Astrocyte of the cerebellum (primary cell): ENCODE measurements at regions not wholly inside any gene's neighbourhood (a gene's known extent, or its start where the extent isn't known, plus 50 kb on each side); places are given as distances from the start of the nearest gene placed in this dataset.

ENCODE experiments used
- DNase-seq: peaks from one replicate; pipeline ENCODE4 v3.0.0-alpha.2; 2011; ENCODE audit warnings: low read depth
- H3K4me3 ChIP-seq: 2 replicates; pipeline ENCODE4 v1.5.1; 2011; ENCODE audit warnings: mild to moderate bottlenecking, low read depth, low read length, moderate library complexity
- in situ Hi-C: cut with HindIII; loops from 2 replicates; pipeline ENCODE4 v1.10.0; 2017; ENCODE audit warnings: low sequenced_read_pairs
- TF ChIP-seq, protein P1 (sequence below): IDR thresholded peaks from 2 replicates; pipeline ENCODE4 v1.5.1; 2012; ENCODE audit warnings: low read length, low read depth, moderate library complexity, mild to moderate bottlenecking; ENCODE audit errors: missing control alignments

DNA sequence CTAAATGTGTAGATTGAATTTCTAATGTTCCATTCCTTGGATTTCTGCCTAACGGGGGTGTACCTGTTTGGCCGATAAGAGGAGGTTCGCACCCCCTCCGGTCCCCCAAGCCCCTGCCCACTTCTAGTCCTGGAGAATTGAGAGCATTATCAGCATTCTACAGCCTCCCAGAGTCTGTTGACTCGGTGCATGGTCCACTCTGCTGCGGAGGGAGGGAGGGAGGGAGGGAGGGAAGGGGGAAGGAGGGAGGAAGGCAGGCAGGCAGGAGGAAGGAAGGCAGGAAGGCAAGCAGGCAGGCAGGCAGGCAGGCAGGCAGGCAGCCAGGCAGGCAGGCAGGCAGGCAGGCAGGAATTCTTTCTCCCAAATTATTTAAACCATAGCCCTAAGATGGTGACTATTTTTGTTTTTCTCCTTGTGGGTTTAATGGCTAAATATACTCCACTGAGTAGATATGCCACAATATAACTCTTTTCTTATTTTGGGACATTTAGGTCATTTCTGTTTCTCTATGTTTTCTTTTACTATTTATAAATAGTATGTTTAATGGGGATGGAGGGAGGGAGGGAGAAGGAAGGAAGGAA, 69.5 kb upstream of the CHST15 start:
- in situ Hi-C loops = no loop called here
- H3K4me3 ChIP-seq = no peak overlapping the region
- no peak for DNase-seq
- TF ChIP-seq, protein P1, sequence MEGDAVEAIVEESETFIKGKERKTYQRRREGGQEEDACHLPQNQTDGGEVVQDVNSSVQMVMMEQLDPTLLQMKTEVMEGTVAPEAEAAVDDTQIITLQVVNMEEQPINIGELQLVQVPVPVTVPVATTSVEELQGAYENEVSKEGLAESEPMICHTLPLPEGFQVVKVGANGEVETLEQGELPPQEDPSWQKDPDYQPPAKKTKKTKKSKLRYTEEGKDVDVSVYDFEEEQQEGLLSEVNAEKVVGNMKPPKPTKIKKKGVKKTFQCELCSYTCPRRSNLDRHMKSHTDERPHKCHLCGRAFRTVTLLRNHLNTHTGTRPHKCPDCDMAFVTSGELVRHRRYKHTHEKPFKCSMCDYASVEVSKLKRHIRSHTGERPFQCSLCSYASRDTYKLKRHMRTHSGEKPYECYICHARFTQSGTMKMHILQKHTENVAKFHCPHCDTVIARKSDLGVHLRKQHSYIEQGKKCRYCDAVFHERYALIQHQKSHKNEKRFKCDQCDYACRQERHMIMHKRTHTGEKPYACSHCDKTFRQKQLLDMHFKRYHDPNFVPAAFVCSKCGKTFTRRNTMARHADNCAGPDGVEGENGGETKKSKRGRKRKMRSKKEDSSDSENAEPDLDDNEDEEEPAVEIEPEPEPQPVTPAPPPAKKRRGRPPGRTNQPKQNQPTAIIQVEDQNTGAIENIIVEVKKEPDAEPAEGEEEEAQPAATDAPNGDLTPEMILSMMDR = no peak

DNA sequence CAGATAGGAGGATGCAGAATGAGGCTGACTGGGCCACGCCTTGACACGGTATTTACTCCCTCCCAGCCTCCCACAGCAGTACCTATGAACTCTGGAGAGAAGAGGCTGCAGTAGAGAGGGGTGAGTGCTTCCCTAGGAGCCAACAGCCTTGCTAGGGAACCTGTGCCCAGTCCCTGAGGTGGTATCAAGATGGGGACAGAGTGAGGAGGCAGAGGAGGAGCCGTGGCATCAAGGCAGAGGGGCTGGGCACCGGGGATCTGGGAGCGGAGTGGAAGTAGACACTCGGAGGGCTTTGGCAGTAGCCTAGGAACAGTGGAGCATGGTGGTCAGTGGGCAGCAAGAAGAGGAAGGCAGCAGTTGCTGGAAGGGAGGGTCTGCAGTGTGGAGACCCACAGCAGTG, 68.7 kb upstream of the CHST15 start:
- DNase-seq = no peak
- in situ Hi-C loops = no loop called here

DNA sequence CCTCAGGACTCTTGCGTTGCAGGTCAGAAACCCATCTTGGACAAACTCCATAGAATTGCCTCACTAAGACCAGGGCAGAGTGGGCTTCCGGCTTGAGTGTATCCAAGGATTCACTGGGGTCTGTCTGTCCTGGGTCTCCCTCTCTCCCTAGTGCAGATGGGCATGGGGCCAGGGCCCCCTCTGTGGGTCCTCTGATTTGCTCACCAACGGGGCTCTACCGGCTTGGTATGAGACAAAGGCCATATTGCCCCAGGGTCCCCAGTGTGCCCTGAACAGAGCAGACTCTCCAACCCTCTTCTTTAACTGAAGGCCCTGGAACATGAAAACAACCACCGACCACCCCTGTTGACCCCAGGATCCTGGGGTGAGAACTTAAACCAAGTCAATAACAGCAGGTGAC, 68.2 kb upstream of the CHST15 start:
- no peak for DNase-seq
- in situ Hi-C loops = no loop called here
- H3K4me3 ChIP-seq = no peak overlapping the region
- TF ChIP-seq, protein P1 = no peak

More for the DNA sequence above, 68.7 kb upstream of the CHST15 start:
- TF ChIP-seq, protein P1 = no peak
- no peak overlapping the region for H3K4me3 ChIP-seq

DNA sequence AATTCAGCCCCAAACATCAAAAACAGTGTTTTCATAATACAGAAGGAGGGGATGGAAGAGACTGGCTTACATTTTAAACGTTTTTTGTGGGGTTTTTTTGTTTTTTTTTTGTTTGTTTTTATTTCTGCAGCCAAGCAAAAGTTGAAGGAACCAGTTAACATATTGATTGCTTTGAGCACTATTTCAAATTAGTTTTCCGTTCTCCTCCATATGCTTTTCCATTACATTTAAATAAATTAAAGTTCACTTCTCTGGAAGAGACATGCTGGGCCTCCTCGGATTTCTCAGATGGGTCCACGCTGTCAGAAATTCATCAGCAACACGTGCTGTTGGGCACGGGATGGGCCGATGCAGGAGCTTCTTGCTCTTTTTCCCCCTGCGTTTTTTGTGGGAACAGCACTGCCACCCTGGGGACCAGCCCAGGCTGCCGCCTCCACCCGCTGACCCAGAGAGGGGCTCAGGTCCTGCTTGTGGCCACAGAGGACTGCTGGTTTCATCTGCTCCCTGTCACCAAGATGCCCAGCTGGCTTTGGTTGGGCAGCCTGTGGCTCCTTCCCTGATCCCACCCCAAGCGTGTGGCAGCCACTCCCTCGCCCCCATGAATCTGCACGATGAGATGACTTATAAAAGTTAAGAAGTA, 67.7 kb upstream of the CHST15 start:
- in situ Hi-C loops = no loop called here
- DNase-seq = no peak
- no peak overlapping the region for H3K4me3 ChIP-seq
- TF ChIP-seq, protein P1 = no peak

DNA sequence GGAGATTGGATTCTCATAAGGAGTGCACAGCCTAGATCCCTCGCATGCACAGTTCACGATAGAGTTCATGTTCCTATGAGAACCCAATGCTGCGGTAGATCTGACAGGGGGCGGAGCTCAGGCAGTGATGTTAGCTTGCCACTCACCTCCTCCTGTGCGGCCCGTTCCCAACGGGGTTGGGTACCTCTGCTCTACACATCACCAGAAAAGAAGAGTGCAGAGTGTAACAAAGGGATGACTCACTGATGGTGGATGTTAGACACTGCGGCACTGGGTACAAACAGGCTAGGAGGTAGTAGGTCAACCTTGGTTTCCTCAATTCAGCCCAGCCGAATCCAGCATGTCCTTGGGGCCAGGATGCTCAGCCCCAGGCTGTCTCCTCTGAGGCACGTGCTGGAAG, 66.8 kb upstream of the CHST15 start:
- in situ Hi-C loops = no loop called here
- no peak overlapping the region for H3K4me3 ChIP-seq
- no peak for DNase-seq
- TF ChIP-seq, protein P1 = no peak

DNA sequence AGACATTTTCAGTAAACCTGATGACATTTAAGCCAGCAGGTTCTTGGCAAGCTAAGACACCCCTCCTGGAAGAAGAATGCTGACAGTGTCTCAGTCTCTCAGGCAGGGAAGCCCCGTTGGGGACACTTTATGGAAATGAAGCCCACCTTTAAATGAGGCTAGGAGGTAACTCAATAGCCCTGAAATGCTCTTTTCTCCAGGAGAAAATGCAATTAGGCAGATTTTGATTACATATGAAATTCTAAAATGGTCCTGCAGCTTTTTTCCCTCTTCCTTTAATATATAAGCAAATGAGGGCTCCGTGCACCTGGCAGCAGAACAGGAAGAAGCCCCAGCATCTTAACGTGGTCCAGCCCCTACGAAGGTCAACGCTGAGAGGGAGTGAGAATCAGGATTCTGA, 65.8 kb upstream of the CHST15 start:
- in situ Hi-C loops = no loop called here
- no peak for DNase-seq
- TF ChIP-seq, protein P1 = no peak
- H3K4me3 ChIP-seq = no peak overlapping the region
